Liver (tissue), 8 donors: ENCODE measurements at regions not wholly inside any gene's neighbourhood (a gene's known extent, or its start where the extent isn't known, plus 50 kb on each side); places are given as distances from the start of the nearest gene placed in this dataset.

Experiments
- DNase-seq: peaks from one replicate; pipeline ENCODE4 v3.0.0-alpha.2; 2017; ENCODE audit warnings: low spot score
- H3K27ac ChIP-seq, 2 donors: one replicate each; pipeline ENCODE4 v1.7.0; 2013; ENCODE audit warnings: inconsistent platforms in 2 of 2, low read length in 2 of 2, control low read depth in 1 of 2, low read depth in 1 of 2, mild to moderate bottlenecking in 1 of 2
- H3K27me3 ChIP-seq, 4 donors: one replicate each; pipeline versions ENCODE4 v1.6.1 to v1.7.0; 2013; ENCODE audit warnings: low read length in 3 of 4, inconsistent platforms in 1 of 4, mild to moderate bottlenecking in 1 of 4, moderate library complexity in 1 of 4; ENCODE audit not compliant: control insufficient read depth in 4 of 4, insufficient read depth in 4 of 4
- H3K36me3 ChIP-seq, 4 donors: one replicate each; pipeline versions ENCODE4 v1.6.1 to v1.7.0; 2013; ENCODE audit warnings: low read length in 3 of 4, mild to moderate bottlenecking in 3 of 4, low read depth in 1 of 4, moderate library complexity in 1 of 4; ENCODE audit not compliant: control insufficient read depth in 4 of 4, insufficient read depth in 3 of 4
- H3K4me1 ChIP-seq, 4 donors: one replicate each; pipeline versions ENCODE4 v1.6.1 to v1.7.0; 2013; ENCODE audit warnings: low read length in 3 of 4, mild to moderate bottlenecking in 3 of 4, moderate library complexity in 1 of 4; ENCODE audit not compliant: control insufficient read depth in 4 of 4, insufficient read depth in 4 of 4
- H3K4me3 ChIP-seq, 3 donors: one replicate each; pipeline versions ENCODE4 v1.6.1 to v1.7.0; 2013; ENCODE audit warnings: low read length in 3 of 3, control low read depth in 1 of 3, low read depth in 1 of 3, mild to moderate bottlenecking in 1 of 3
- H3K9ac ChIP-seq, 2 donors: one replicate each; pipeline ENCODE4 v1.7.0; 2013; ENCODE audit warnings: low read length in 2 of 2, mild to moderate bottlenecking in 2 of 2, moderate library complexity in 2 of 2, control low read depth in 1 of 2, low read depth in 1 of 2
- H3K9me3 ChIP-seq, 4 donors: one replicate each; pipeline versions ENCODE4 v1.6.1 to v1.7.0; 2013; ENCODE audit warnings: low read length in 3 of 4; ENCODE audit not compliant: control insufficient read depth in 4 of 4
- CTCF ChIP-seq: fragments of 150-350 bp; IDR thresholded peaks from 2 replicates; pipeline ENCODE4 v1.5.1; 2017; ENCODE audit warnings: improper control_type of control experiment, low read depth, low read length; ENCODE audit not compliant: missing input control
- EGR1 ChIP-seq, 2 donors: IDR thresholded peaks; 2 replicates each; pipeline ENCODE4 v1.6.1; 2016 to 2018; ENCODE audit warnings: antibody characterized with exemption in 2 of 2, low read depth in 2 of 2
- FOXA1 ChIP-seq: IDR thresholded peaks from 2 replicates; pipeline ENCODE4 v1.6.1; 2016; ENCODE audit warnings: antibody characterized with exemption
- GABPA ChIP-seq, 2 donors: IDR thresholded peaks in 1 of 2; conservative IDR thresholded peaks in 1 of 2; 2 replicates each; pipeline ENCODE4 v1.6.1; 2016; ENCODE audit warnings: antibody characterized with exemption in 2 of 2, mild to moderate bottlenecking in 1 of 2, moderate library complexity in 1 of 2
- HNF4A ChIP-seq, 2 donors: conservative IDR thresholded peaks; 2 replicates each; pipeline ENCODE4 v1.6.1; 2016; ENCODE audit warnings: antibody characterized with exemption in 2 of 2, mild to moderate bottlenecking in 2 of 2
- HNF4G ChIP-seq: IDR thresholded peaks from 2 replicates; pipeline ENCODE4 v1.6.1; 2016; ENCODE audit warnings: antibody characterized with exemption
- JUND ChIP-seq, 2 donors: IDR thresholded peaks; 2 replicates each; pipeline ENCODE4 v1.6.1; 2016; ENCODE audit warnings: antibody characterized with exemption in 2 of 2
- MAX ChIP-seq: IDR thresholded peaks from 2 replicates; pipeline ENCODE4 v1.6.1; 2016; ENCODE audit warnings: antibody characterized with exemption
- NR2F2 ChIP-seq: IDR thresholded peaks from 2 replicates; pipeline ENCODE4 v1.6.1; 2016; ENCODE audit warnings: antibody characterized with exemption
- RAD21 ChIP-seq, 2 donors: IDR thresholded peaks; 2 replicates each; pipeline ENCODE4 v1.6.1; 2016; ENCODE audit warnings: antibody characterized with exemption in 2 of 2, mild to moderate bottlenecking in 2 of 2
- REST ChIP-seq: IDR thresholded peaks from 2 replicates; pipeline ENCODE4 v1.6.1; 2016; ENCODE audit warnings: antibody characterized with exemption, mild to moderate bottlenecking
- RXRA ChIP-seq, 2 donors: IDR thresholded peaks; 2 replicates each; pipeline ENCODE4 v1.6.1; 2017 to 2018; ENCODE audit warnings: antibody characterized with exemption in 2 of 2, mild to moderate bottlenecking in 1 of 2
- SP1 ChIP-seq: IDR thresholded peaks from 2 replicates; pipeline ENCODE4 v1.6.1; 2018; ENCODE audit warnings: antibody characterized with exemption, mild to moderate bottlenecking
- TAF1 ChIP-seq: conservative IDR thresholded peaks from 2 replicates; pipeline ENCODE4 v1.6.1; 2016; ENCODE audit warnings: antibody characterized with exemption, mild to moderate bottlenecking
- YY1 ChIP-seq: IDR thresholded peaks from 2 replicates; pipeline ENCODE4 v1.6.1; 2016; ENCODE audit warnings: antibody characterized with exemption, mild to moderate bottlenecking
- ZBTB33 ChIP-seq: IDR thresholded peaks from 2 replicates; pipeline ENCODE4 v1.6.1; 2016; ENCODE audit warnings: antibody characterized with exemption
- WGBS: extraction: QIAGEN DNeasy Blood & Tissue Kit; methylation state at CpG from one replicate; pipeline ENCODE4 v1.1.7; 2013; 5-methylcytosine and 5-hydroxymethylcytosine counted together
- donor health status: healthy.
- donor health status: healthy.
- donor health status: healthy.
- donor health status: healthy.
- donor health status: healthy.

GRCh38 chr1:9456833-9457232 lies 82.4 kb upstream of the SLC25A33 start:
- H3K9me3 ChIP-seq = no peaks in the 10 kb centered on the region
- peaks cover 18 to 47% (median 33%) of the 10 kb centered on the region in 4 donors for H3K4me1 ChIP-seq

GRCh38 chr1:9459816-9460407 lies 79.4 kb upstream of the SLC25A33 start:
- H3K4me3 ChIP-seq = no peak overlapping the region
- no peaks in the 10 kb centered on the region for H3K27me3 ChIP-seq
- TF ChIP-seq RXRA (IDR thresholded peaks at IDR 0.05) (peak in 1 of 2 donors; percentile 20), HNF4A (conservative IDR thresholded peaks at IDR 0.05) (peak; percentile 31 to 49), TAF1 (no peak), GABPA (IDR thresholded peaks at IDR 0.05 in 1 of 2, conservative IDR thresholded peaks at IDR 0.05 in 1 of 2) (no peak), HNF4G (no peak), EGR1 (IDR thresholded peaks at IDR 0.05; ENCODE audit: low read depth in 2 of 2) (no peak), NR2F2 (no peak)
- H3K27ac ChIP-seq = peak overlapping the region in 1 of 2 donors; percentile 39
- no peaks in the 10 kb centered on the region for H3K36me3 ChIP-seq
- H3K9ac ChIP-seq = no peak overlapping the region
- DNase-seq = no peak
- peaks cover 9 to 21% (median 13%) of the 10 kb centered on the region in 4 donors for H3K4me1 ChIP-seq
- 45% methylated on average over 10 of the region's 10 CpGs for WGBS
- no peaks in the 10 kb centered on the region for H3K9me3 ChIP-seq

More at GRCh38 chr1:9456833-9457232, 82.4 kb upstream of the SLC25A33 start:
- WGBS = 91% methylated on average over 4 of the region's 4 CpGs
- Histone ChIP-seq H3K27ac (no peak overlapping the region), H3K9ac (no peak overlapping the region), H3K4me3 (no peak overlapping the region), H3K36me3 (no peaks in the 10 kb centered on the region), H3K27me3 (no peaks in the 10 kb centered on the region)
- no peak for TF ChIP-seq EGR1 (IDR thresholded peaks at IDR 0.05; ENCODE audit: low read depth in 2 of 2)
- no peak for TF ChIP-seq YY1
- TF ChIP-seq SP1 = no peak
- TF ChIP-seq NR2F2 = no peak
- no peak for TF ChIP-seq HNF4A (conservative IDR thresholded peaks at IDR 0.05)
- TF ChIP-seq TAF1 = no peak
- TF ChIP-seq ZBTB33 = no peak
- no peak for TF ChIP-seq CTCF
- no peak for DNase-seq

- no peak overlapping the region for H3K4me3 ChIP-seq
- H3K4me1 ChIP-seq = peaks cover 4 to 6% (median 6%) of the 10 kb centered on the region in 4 donors
- H3K9me3 ChIP-seq = no peaks in the 10 kb centered on the region
- H3K27ac ChIP-seq = peak overlapping the region; percentile 86 to 91
- H3K36me3 ChIP-seq = no peaks in the 10 kb centered on the region
- H3K9ac ChIP-seq = peak overlapping the region in 1 of 2 donors; percentile 49
- no peak for DNase-seq
- 31% methylated on average over 9 of the region's 9 CpGs for WGBS
- H3K27me3 ChIP-seq = no peaks in the 10 kb centered on the region
- TF ChIP-seq JUND (IDR thresholded peaks at IDR 0.05) (peak in 1 of 2 donors; percentile 88), HNF4A (conservative IDR thresholded peaks at IDR 0.05) (peak; percentile 97 to 98), ZBTB33 (peak; percentile 91), MAX (peak; percentile 94), REST (peak; percentile 77), FOXA1 (peak; percentile 75), YY1 (peak; percentile 90), RAD21 (IDR thresholded peaks at IDR 0.05) (peak; percentile 73 to 75), GABPA (IDR thresholded peaks at IDR 0.05 in 1 of 2, conservative IDR thresholded peaks at IDR 0.05 in 1 of 2) (peak in 1 of 2 donors; percentile 53), EGR1 (IDR thresholded peaks at IDR 0.05; ENCODE audit: low read depth in 2 of 2) (peak; percentile 46 to 61), TAF1 (no peak)
Observed at GRCh38 chr1:9465640-9466039, 73.6 kb upstream of the SLC25A33 start.
